PC-3 (cell line): ENCODE measurements at regions not wholly inside any gene's neighbourhood (a gene's known extent, or its start where the extent isn't known, plus 50 kb on each side); places are given as distances from the start of the nearest gene placed in this dataset.

ENCODE experiments used
- ATAC-seq: fragments of 200-7000 bp; cut with Tn5 transposase; 2 replicates; pipeline ENCODE4 v1.9.1; 2020; ENCODE audit warnings: mild to moderate bottlenecking, moderate library complexity
- BruUV-seq: library from RNA; stranded (reverse); fragments of 400-500 nt; replicated peaks from 2 replicates; lab custom pipeline; 2021; lab: Mats Ljungman, UMichigan
- CTCF ChIA-PET: fragments of 300-600 bp; sonication (Branson Sonifier 250); formaldehyde crosslinking; loops from one replicate; lab custom pipeline; 2022; ENCODE audit warnings: antibody characterized with exemption; lab: Charles Lee
- POLR2A ChIA-PET: fragments of 300-600 bp; sonication (Branson Sonifier 250); formaldehyde crosslinking; loops from one replicate; lab custom pipeline; 2022; ENCODE audit warnings: antibody characterized with exemption; ENCODE audit not compliant: unreplicated experiment; lab: Charles Lee
- DNase-seq: peaks from one replicate; pipeline ENCODE4 v3.0.0-alpha.2; 2015
- H2AFZ ChIP-seq: fragments of 300-600 bp; sonication (generic); 2 replicates; pipeline ENCODE4 v1.6.0; 2016; ENCODE audit warnings: antibody characterized with exemption, low read length
- H3F3A ChIP-seq: fragments of 300-600 bp; sonication (generic); one replicate; pipeline ENCODE4 v1.6.0; 2017; ENCODE audit warnings: antibody characterized with exemption, low read length, control low read depth, mild to moderate bottlenecking; ENCODE audit not compliant: unreplicated experiment
- H3K27ac ChIP-seq: fragments of 300-600 bp; sonication (generic); 2 replicates; pipeline ENCODE4 v1.5.1; 2016; ENCODE audit warnings: mild to moderate bottlenecking, low read length
- H3K27me3 ChIP-seq: fragments of 300-600 bp; sonication (generic); 2 replicates; pipeline ENCODE4 v1.6.1; 2016; ENCODE audit warnings: low read length, mixed read lengths
- H3K36me3 ChIP-seq: fragments of 300-600 bp; sonication (generic); 2 replicates; pipeline ENCODE4 v1.6.1; 2016; ENCODE audit warnings: low read depth, mixed run types, low read length, mixed read lengths
- H3K4me1 ChIP-seq: fragments of 300-600 bp; sonication (generic); 2 replicates; pipeline ENCODE4 v1.5.1; 2016; ENCODE audit warnings: low read length; ENCODE audit not compliant: insufficient read depth
- H3K4me2 ChIP-seq: fragments of 300-600 bp; sonication (generic); 2 replicates; pipeline ENCODE4 v1.6.0; 2016; ENCODE audit warnings: low read length
- H3K4me3 ChIP-seq: fragments of 300-600 bp; sonication (generic); 2 replicates; pipeline ENCODE4 v1.5.1; 2016; ENCODE audit warnings: mild to moderate bottlenecking, low read length, mixed read lengths
- H3K79me2 ChIP-seq: fragments of 300-600 bp; sonication (generic); 2 replicates; pipeline ENCODE4 v1.6.1; 2017; ENCODE audit warnings: low read length, mixed read lengths
- H3K9ac ChIP-seq: fragments of 300-600 bp; sonication (generic); 2 replicates; pipeline ENCODE4 v1.6.0; 2016; ENCODE audit warnings: mild to moderate bottlenecking, low read length
- H3K9me2 ChIP-seq: fragments of 300-600 bp; sonication (generic); replicated peaks from 2 replicates; pipeline ENCODE4 v1.6.1; 2016; ENCODE audit warnings: mixed run types, low read length, mixed read lengths
- H3K9me3 ChIP-seq: fragments of 300-600 bp; sonication (generic); 2 replicates; pipeline ENCODE4 v1.6.1; 2016; ENCODE audit warnings: low read length, mixed read lengths
- H4K20me1 ChIP-seq: fragments of 300-600 bp; sonication (generic); 2 replicates; pipeline ENCODE4 v1.6.1; 2016; ENCODE audit warnings: low read length, mixed read lengths
- EZH2 ChIP-seq: fragments of 300-600 bp; sonication (generic); IDR thresholded peaks from one replicate; pipeline ENCODE4 v1.6.1; 2017; ENCODE audit warnings: antibody characterized with exemption, mild to moderate bottlenecking, low read length; ENCODE audit not compliant: unreplicated experiment
- EZH2phosphoT487 ChIP-seq: fragments of 300-600 bp; sonication (generic); IDR thresholded peaks from 2 replicates; pipeline ENCODE4 v1.6.1; 2018; ENCODE audit warnings: mild to moderate bottlenecking, antibody characterized with exemption, low read length, borderline replicate concordance
- intact Hi-C: fragments of 100-400 bp; cut with micrococcal nuclease; formaldehyde crosslinking; loops from 2 replicates; pipeline ENCODE4 v1.9.0; 2023
- TF ChIP-seq, protein P1 (sequence below): fragments of 300-600 bp; sonication (generic); conservative IDR thresholded peaks from 2 replicates; pipeline ENCODE4 v1.5.1; 2017; ENCODE audit warnings: antibody characterized with exemption, low read depth, mild to moderate bottlenecking, low read length

DNA sequence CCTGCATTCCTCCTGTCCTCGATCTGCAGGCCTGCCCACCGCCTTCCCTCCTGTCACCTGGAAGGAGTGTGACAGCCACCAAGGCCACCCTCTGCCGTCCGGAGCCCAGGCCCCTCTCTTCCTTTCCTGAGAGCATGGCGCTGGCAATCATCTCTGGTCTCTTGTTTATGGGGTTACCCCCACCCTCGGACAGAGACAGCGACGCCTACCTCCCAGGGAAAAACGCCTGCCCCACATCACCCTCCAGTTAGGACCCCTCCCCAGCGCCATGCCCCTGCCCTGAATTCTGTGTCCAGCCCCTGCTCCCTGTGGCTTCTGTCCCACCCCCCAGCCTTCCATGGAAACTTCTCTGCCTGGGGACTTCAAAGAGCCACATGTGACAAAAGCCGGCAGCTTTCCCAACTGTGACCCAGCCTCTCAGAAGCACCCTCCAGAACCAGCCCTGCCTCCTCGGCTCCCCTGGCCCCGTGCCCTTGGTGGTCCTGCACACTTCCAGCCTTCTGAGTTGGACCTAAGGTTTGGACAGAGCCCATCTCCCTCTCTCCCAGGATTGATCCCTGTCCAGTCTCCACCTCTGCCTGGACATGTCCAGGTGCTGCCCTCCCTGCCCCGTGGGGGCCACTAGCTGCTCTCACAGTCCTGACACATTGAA lies 145.0 kb upstream of the HDAC4 start:
- Histone ChIP-seq H3K27ac (no peak overlapping the region), H2AFZ (no peak overlapping the region), H3K4me3 (no peak overlapping the region), H3K9ac (no peak overlapping the region), H3K36me3 (no peaks in the 10 kb centered on the region), H3F3A (no peaks in the 10 kb centered on the region), H3K27me3 (peaks cover 62% of the 10 kb centered on the region), H4K20me1 (no peaks in the 10 kb centered on the region), H3K9me3 (no peaks in the 10 kb centered on the region), H3K79me2 (no peaks in the 10 kb centered on the region), H3K4me2 (no peak overlapping the region), H3K4me1 (peaks cover 4% of the 10 kb centered on the region; the same call in 1 of the 2 replicates), H3K9me2 (no peaks in the 10 kb centered on the region)
- DNase-seq (no peak), ATAC-seq (no peak)
- intact Hi-C loops, result no loop called here
- ChIA-PET CTCF (no interaction called here), POLR2A (no interaction called here)
- TF ChIP-seq EZH2 (no peak), EZH2phosphoT487 (no peak)
- TF ChIP-seq, protein P1, sequence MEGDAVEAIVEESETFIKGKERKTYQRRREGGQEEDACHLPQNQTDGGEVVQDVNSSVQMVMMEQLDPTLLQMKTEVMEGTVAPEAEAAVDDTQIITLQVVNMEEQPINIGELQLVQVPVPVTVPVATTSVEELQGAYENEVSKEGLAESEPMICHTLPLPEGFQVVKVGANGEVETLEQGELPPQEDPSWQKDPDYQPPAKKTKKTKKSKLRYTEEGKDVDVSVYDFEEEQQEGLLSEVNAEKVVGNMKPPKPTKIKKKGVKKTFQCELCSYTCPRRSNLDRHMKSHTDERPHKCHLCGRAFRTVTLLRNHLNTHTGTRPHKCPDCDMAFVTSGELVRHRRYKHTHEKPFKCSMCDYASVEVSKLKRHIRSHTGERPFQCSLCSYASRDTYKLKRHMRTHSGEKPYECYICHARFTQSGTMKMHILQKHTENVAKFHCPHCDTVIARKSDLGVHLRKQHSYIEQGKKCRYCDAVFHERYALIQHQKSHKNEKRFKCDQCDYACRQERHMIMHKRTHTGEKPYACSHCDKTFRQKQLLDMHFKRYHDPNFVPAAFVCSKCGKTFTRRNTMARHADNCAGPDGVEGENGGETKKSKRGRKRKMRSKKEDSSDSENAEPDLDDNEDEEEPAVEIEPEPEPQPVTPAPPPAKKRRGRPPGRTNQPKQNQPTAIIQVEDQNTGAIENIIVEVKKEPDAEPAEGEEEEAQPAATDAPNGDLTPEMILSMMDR, result no peak
- BruUV-seq, result no TSS peak

DNA sequence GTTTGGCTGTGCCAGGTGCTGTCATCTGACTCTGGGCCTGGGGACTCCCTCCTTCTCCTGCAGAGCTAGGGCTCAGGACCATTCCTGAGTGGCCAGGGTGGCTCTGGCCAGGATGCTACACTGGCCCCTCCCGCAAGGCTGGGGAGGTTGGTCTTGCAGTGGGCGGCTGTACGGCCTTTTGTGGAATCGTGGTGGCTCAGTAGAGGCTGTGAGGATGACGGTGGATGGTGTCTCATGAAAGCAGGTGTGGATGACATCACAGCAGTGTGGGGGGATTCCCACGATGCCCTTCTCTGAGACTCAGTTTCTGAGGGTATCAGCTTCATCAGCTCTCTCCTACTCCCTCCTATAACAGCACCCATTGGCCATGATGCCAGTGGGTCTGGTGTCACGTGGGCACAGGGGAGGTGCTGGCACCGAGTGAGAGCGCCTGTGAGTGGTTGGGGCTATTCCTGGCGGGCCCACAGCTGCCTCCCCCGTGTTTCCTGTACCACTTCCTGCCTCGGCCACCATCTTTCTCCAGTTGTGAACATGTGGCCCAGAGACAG lies 144.2 kb upstream of the HDAC4 start:
- TF ChIP-seq EZH2phosphoT487, result no peak
- TF ChIP-seq, protein P1, result no peak
- no peak for TF ChIP-seq EZH2
- BruUV-seq, result no TSS peak
- no peak for DNase-seq
- ATAC-seq, result no peak
- no peaks in the 10 kb centered on the region for H3K9me3 ChIP-seq
- H3K4me3 ChIP-seq, result no peak overlapping the region
- POLR2A ChIA-PET, result no interaction called here
- no peak overlapping the region for H3K9ac ChIP-seq
- H3F3A ChIP-seq, result no peaks in the 10 kb centered on the region
- CTCF ChIA-PET, result no interaction called here
- intact Hi-C loops, result no loop called here
- H3K36me3 ChIP-seq, result no peaks in the 10 kb centered on the region
- no peaks in the 10 kb centered on the region for H3K9me2 ChIP-seq
- no peaks in the 10 kb centered on the region for H4K20me1 ChIP-seq
- H2AFZ ChIP-seq, result no peak overlapping the region
- peaks cover 4% of the 10 kb centered on the region; the same call in 1 of the 2 replicates for H3K4me1 ChIP-seq
- H3K79me2 ChIP-seq, result no peaks in the 10 kb centered on the region
- peaks cover 70% of the 10 kb centered on the region for H3K27me3 ChIP-seq
- H3K27ac ChIP-seq, result no peak overlapping the region
- no peak overlapping the region for H3K4me2 ChIP-seq
